Fibroblast of lung (primary cell): ENCODE measurements at regions not wholly inside any gene's neighbourhood (a gene's known extent, or its start where the extent isn't known, plus 50 kb on each side); places are given as distances from the start of the nearest gene placed in this dataset.

ENCODE experiments used
- EZH2 ChIP-seq: IDR thresholded peaks from 2 replicates; pipeline ENCODE4 v1.5.1; 2012; ENCODE audit warnings: low read length, control low read depth, mild to moderate bottlenecking; ENCODE audit errors: missing control alignments
- TF ChIP-seq, protein P1 (sequence below), 2 donors: IDR thresholded peaks in 1 of 2; conservative IDR thresholded peaks in 1 of 2; 1 replicate in 1 of 2; 2 replicates in 1 of 2; pipeline ENCODE4 v1.5.1; 2011 to 2012; ENCODE audit warnings: low read length in 2 of 2, control low read depth in 1 of 2, inconsistent platforms in 1 of 2, low read depth in 1 of 2, mild to moderate bottlenecking in 1 of 2

GRCh38 chr6:137357263-137357947, 136.8 kb downstream of the OLIG3 start:
- TF ChIP-seq, protein P1, sequence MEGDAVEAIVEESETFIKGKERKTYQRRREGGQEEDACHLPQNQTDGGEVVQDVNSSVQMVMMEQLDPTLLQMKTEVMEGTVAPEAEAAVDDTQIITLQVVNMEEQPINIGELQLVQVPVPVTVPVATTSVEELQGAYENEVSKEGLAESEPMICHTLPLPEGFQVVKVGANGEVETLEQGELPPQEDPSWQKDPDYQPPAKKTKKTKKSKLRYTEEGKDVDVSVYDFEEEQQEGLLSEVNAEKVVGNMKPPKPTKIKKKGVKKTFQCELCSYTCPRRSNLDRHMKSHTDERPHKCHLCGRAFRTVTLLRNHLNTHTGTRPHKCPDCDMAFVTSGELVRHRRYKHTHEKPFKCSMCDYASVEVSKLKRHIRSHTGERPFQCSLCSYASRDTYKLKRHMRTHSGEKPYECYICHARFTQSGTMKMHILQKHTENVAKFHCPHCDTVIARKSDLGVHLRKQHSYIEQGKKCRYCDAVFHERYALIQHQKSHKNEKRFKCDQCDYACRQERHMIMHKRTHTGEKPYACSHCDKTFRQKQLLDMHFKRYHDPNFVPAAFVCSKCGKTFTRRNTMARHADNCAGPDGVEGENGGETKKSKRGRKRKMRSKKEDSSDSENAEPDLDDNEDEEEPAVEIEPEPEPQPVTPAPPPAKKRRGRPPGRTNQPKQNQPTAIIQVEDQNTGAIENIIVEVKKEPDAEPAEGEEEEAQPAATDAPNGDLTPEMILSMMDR (conservative IDR thresholded peaks at IDR 0.05 in 1 of 2, IDR thresholded peaks at IDR 0.05 in 1 of 2; ENCODE audit: low read depth in 1 of 2, low read length in 2 of 2): no peak
- no peak for TF ChIP-seq EZH2
